LNCaP clone FGC (cell line): ENCODE measurements at regions not wholly inside any gene's neighbourhood (a gene's known extent, or its start where the extent isn't known, plus 50 kb on each side); places are given as distances from the start of the nearest gene placed in this dataset.
A peak's percentile ranks its signal among the peaks of the same experiment; 100 is the strongest.

ENCODE experiments used
- DNase-seq: peaks from one replicate; pipeline ENCODE4 v3.0.0-alpha.2; 2011; ENCODE audit warnings: low read depth
- H3K4me3 ChIP-seq: 2 replicates; pipeline ENCODE4 v1.5.1; 2011; ENCODE audit warnings: mild to moderate bottlenecking, low read depth, low read length, control low read depth
- CTCF ChIP-seq: IDR thresholded peaks from 2 replicates; pipeline ENCODE4 v1.5.1; 2012; ENCODE audit warnings: mild to moderate bottlenecking; ENCODE audit not compliant: control insufficient read depth, insufficient read depth; ENCODE audit errors: extremely low read depth

- H3K4me3 ChIP-seq = no peak overlapping the region
- no peak for TF ChIP-seq CTCF
- no peak for DNase-seq
Measured at GRCh38 chr7:54392935-54393334, 149.2 kb upstream of the VSTM2A start.

DNA sequence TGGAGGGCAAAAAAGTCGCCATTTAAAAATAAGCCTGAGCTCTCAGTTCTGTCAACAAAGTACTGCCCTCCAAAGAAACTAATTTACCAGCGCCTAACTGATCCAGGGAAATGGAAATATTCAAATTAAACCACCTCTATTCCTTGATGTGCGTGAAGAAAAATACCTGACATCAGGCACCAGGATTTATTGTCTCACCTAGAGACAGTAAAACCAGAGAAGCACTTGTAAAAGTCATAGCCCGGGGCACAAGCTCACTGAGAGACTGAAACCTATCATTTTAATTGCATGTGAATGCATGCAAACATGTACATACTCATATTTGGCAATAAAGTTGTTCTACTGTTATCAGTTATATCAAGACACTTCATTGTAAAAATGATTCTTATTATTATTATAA lies 147.3 kb upstream of the VSTM2A start:
- no peak overlapping the region for H3K4me3 ChIP-seq
- TF ChIP-seq CTCF = no peak
- peak; percentile 68 for DNase-seq

DNA sequence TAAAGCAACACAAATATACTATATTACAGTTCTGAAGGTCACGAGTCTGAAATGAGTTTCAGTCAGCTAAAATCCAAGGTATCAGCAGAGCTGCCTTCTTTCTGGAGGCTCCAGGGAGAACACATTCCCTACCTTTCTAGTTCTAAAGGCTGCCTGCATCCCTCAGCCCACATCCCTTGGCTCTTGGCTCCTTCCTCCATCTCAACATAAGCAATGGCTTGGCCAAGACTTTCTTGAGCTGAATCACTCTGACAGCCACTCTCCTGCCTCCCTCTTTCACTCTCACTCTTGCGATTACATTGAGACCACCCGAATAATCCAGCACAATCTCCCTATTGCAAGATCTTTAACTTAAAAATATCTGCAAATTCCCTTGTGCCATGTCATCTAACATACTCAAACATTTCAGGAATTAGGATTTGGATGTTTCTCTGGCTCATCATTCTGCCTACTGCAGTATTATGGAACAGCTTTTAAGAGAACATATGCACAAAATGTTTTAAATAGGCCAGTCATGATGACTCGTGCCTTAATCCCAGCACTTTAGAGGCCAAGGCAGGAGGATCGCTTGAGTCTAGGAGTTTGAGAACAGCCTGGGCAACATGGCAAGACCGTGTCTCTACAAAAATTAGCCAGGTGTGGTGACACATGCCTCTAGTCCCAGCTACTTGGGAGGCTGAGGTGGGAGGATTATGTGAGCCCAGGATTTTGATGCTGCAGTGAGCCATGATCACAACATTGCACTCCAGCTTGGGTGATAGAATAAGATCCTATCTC lies 144.2 kb upstream of the VSTM2A start:
- no peak for DNase-seq
- no peak for TF ChIP-seq CTCF
- H3K4me3 ChIP-seq = no peak overlapping the region

GRCh38 chr7:54398863-54399262 lies 143.3 kb upstream of the VSTM2A start:
- no peak overlapping the region for H3K4me3 ChIP-seq
- DNase-seq = no peak
- no peak for TF ChIP-seq CTCF

DNA sequence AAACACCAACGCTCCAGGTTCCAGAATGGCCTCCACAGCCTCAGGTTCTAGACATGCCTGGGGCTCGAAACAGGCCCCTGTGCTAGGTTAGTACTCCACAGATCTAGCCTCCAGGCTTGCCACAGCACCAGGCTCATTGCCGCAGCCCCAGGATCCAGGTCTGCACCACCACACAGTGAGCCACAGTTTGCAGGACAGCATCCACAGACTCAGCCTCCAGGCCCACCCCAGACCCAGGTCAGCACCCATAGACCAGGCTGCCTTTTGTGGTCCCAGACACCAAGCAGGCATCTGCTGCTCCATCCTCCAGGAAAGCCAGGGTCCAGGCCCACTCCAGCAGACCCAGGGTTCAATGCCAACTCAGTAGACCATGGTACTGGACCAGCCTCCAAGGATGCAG lies 132.3 kb upstream of the VSTM2A start:
- no peak for TF ChIP-seq CTCF
- no peak for DNase-seq
- no peak overlapping the region for H3K4me3 ChIP-seq

DNA sequence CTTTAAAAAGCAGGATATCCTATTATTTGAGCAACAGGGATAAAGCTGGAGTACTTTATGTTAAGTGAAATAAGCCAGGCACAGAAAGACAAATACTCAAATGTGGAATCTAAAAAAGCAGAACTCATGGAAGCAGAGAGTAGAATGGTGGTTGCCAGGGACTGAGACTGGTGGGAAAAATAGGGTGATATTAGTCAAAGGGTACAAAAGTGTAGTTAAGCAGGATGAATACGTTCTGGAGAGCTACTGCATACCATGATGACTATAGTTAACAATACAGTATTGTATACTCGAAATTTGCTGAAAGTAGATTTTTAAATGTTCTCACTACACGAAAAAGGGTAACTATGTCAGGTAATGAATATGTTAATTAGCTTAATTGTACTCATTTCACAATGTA lies 125.5 kb upstream of the VSTM2A start:
- H3K4me3 ChIP-seq = no peak overlapping the region

More for the DNA sequence above, 125.5 kb upstream of the VSTM2A start:
- TF ChIP-seq CTCF = no peak
- no peak for DNase-seq
